SU-DHL-6 (cell line): ENCODE measurements at regions not wholly inside any gene's neighbourhood (a gene's known extent, or its start where the extent isn't known, plus 50 kb on each side); places are given as distances from the start of the nearest gene placed in this dataset.

Source experiments
- H2AFZ ChIP-seq: fragments of 200-600 bp; sonication (generic); 2 replicates; pipeline ENCODE4 v1.6.1; 2014; ENCODE audit warnings: low read depth, mild to moderate bottlenecking, moderate library complexity, mixed read lengths, antibody characterized with exemption, low read length; ENCODE audit not compliant: severe bottlenecking
- H3F3A ChIP-seq: fragments of 200-600 bp; shearing (Covaris generic); 2 replicates; pipeline ENCODE4 v1.6.0; 2016; ENCODE audit warnings: antibody characterized with exemption, mild to moderate bottlenecking; ENCODE audit not compliant: insufficient read depth
- H3K27ac ChIP-seq: fragments of 200-600 bp; sonication (generic); 2 replicates; pipeline ENCODE4 v1.5.1; 2016; ENCODE audit warnings: low read depth, mild to moderate bottlenecking, low read length, moderate library complexity, mixed read lengths
- H3K27me3 ChIP-seq: fragments of 200-600 bp; sonication (generic), shearing (Covaris generic); 2 replicates; pipeline ENCODE4 v1.6.0; 2014; ENCODE audit warnings: mild to moderate bottlenecking, low read length
- H3K36me3 ChIP-seq: fragments of 200-600 bp; sonication (generic); 2 replicates; pipeline ENCODE4 v1.6.1; 2014; ENCODE audit warnings: mild to moderate bottlenecking, low read length, mixed read lengths
- H3K4me2 ChIP-seq: fragments of 300-600, 200-600 bp; shearing (Covaris generic), sonication (generic); 2 replicates; pipeline ENCODE4 v1.6.0; 2014; ENCODE audit warnings: low read length, low read depth, mild to moderate bottlenecking; ENCODE audit not compliant: poor library complexity, severe bottlenecking
- H3K4me3 ChIP-seq: fragments of 200-600 bp; sonication (generic); 2 replicates; pipeline ENCODE4 v1.5.1; 2014; ENCODE audit warnings: antibody characterized with exemption, low read length, mild to moderate bottlenecking, mixed read lengths; ENCODE audit not compliant: insufficient read depth, poor library complexity, severe bottlenecking
- H3K79me2 ChIP-seq: fragments of 200-600 bp; sonication (generic); 2 replicates; pipeline ENCODE4 v1.6.1; 2014; ENCODE audit warnings: mild to moderate bottlenecking, low read length, moderate library complexity; ENCODE audit not compliant: insufficient read depth
- H3K9ac ChIP-seq: fragments of 200-600 bp; sonication (generic); 2 replicates; pipeline ENCODE4 v1.7.0; 2014; ENCODE audit warnings: mild to moderate bottlenecking, low read length
- H3K9me2 ChIP-seq: fragments of 200-600 bp; sonication (generic); replicated peaks from 2 replicates; pipeline ENCODE4 v1.6.1; 2014; ENCODE audit warnings: low read length; ENCODE audit not compliant: insufficient read depth
- H3K9me3 ChIP-seq: fragments of 200-600 bp; sonication (generic); 2 replicates; pipeline ENCODE4 v1.6.1; 2014; ENCODE audit warnings: low read length, mixed read lengths; ENCODE audit not compliant: insufficient read depth
- H4K20me1 ChIP-seq: fragments of 200-600 bp; sonication (generic); 2 replicates; pipeline ENCODE4 v1.6.1; 2014; ENCODE audit warnings: low read depth, mild to moderate bottlenecking, antibody characterized with exemption, low read length, moderate library complexity, mixed read lengths
- CTCF ChIP-seq: fragments of 200-600 bp; sonication (generic); IDR thresholded peaks from one replicate; pipeline ENCODE4 v1.5.1; 2017; ENCODE audit warnings: antibody characterized with exemption, mild to moderate bottlenecking, low read length, moderate library complexity; ENCODE audit not compliant: insufficient read depth, poor library complexity, severe bottlenecking
- EZH2phosphoT487 ChIP-seq: fragments of 200-600 bp; sonication (generic), shearing (Covaris generic); conservative IDR thresholded peaks from 2 replicates; pipeline ENCODE4 v1.6.1; 2018; ENCODE audit warnings: mild to moderate bottlenecking, antibody characterized with exemption, low read length, moderate library complexity, mixed read lengths

- no peaks in the 10 kb centered on the region for H3F3A ChIP-seq
- H3K4me2 ChIP-seq, result no peak overlapping the region
- H3K27ac ChIP-seq, result no peak overlapping the region
- no peaks in the 10 kb centered on the region for H3K79me2 ChIP-seq
- H3K36me3 ChIP-seq, result no peaks in the 10 kb centered on the region
- no peaks in the 10 kb centered on the region for H3K9me2 ChIP-seq
- no peak for TF ChIP-seq CTCF
- TF ChIP-seq EZH2phosphoT487, result no peak
- H3K4me3 ChIP-seq, result no peak overlapping the region
- no peak overlapping the region for H2AFZ ChIP-seq
- no peaks in the 10 kb centered on the region for H4K20me1 ChIP-seq
- H3K27me3 ChIP-seq, result no peaks in the 10 kb centered on the region
- H3K9me3 ChIP-seq, result peaks cover 5% of the 10 kb centered on the region; the same call in 1 of the 2 replicates
- H3K9ac ChIP-seq, result no peak overlapping the region
These were observed 241.5 kb upstream of the PITRM1 start for GRCh38 chr10:3413937-3414666.

- H3K9me2 ChIP-seq, result no peaks in the 10 kb centered on the region
- TF ChIP-seq EZH2phosphoT487 (no peak), CTCF (no peak)
- H3K4me3 ChIP-seq, result no peak overlapping the region
These were observed 240.1 kb upstream of the PITRM1 start for GRCh38 chr10:3412646-3413045.

GRCh38 chr10:3412071-3412582 is 239.5 kb upstream of the PITRM1 start:
- Histone ChIP-seq H3K79me2 (no peaks in the 10 kb centered on the region), H3K4me2 (no peak overlapping the region), H3K9me2 (no peaks in the 10 kb centered on the region), H3K36me3 (no peaks in the 10 kb centered on the region), H2AFZ (no peak overlapping the region), H3F3A (no peaks in the 10 kb centered on the region), H3K27ac (no peak overlapping the region), H4K20me1 (no peaks in the 10 kb centered on the region), H3K27me3 (no peaks in the 10 kb centered on the region), H3K9ac (no peak overlapping the region), H3K9me3 (peaks cover 5% of the 10 kb centered on the region; the same call in 1 of the 2 replicates), H3K4me3 (no peak overlapping the region)
- TF ChIP-seq EZH2phosphoT487, result no peak

More at GRCh38 chr10:3412646-3413045, 240.1 kb upstream of the PITRM1 start:
- Histone ChIP-seq H3K27me3 (no peaks in the 10 kb centered on the region), H2AFZ (no peak overlapping the region), H3F3A (no peaks in the 10 kb centered on the region), H4K20me1 (no peaks in the 10 kb centered on the region), H3K4me2 (no peak overlapping the region), H3K27ac (no peak overlapping the region), H3K79me2 (no peaks in the 10 kb centered on the region), H3K36me3 (no peaks in the 10 kb centered on the region), H3K9ac (no peak overlapping the region), H3K9me3 (peaks cover 5% of the 10 kb centered on the region; the same call in 1 of the 2 replicates)

GRCh38 chr10:3411044-3411443 is 238.5 kb upstream of the PITRM1 start:
- TF ChIP-seq CTCF (no peak), EZH2phosphoT487 (no peak)
- Histone ChIP-seq H3K4me3 (no peak overlapping the region), H3K27me3 (no peaks in the 10 kb centered on the region), H3K9ac (no peak overlapping the region), H3K36me3 (no peaks in the 10 kb centered on the region), H3K9me3 (peaks cover 5% of the 10 kb centered on the region; the same call in 1 of the 2 replicates), H3K4me2 (no peak overlapping the region), H3K79me2 (no peaks in the 10 kb centered on the region), H4K20me1 (no peaks in the 10 kb centered on the region), H3K9me2 (no peaks in the 10 kb centered on the region), H3K27ac (no peak overlapping the region), H3F3A (no peaks in the 10 kb centered on the region), H2AFZ (no peak overlapping the region)
